ENCODE measurements at regions not wholly inside any gene's neighbourhood (a gene's known extent, or its start where the extent isn't known, plus 50 kb on each side); places are given as distances from the start of the nearest gene placed in this dataset.
"Not testable (repeated sequence)": the region's sequence is repeated elsewhere in the genome, so short reads cannot be mapped to it uniquely, and the experiment has no call there.

DNA sequence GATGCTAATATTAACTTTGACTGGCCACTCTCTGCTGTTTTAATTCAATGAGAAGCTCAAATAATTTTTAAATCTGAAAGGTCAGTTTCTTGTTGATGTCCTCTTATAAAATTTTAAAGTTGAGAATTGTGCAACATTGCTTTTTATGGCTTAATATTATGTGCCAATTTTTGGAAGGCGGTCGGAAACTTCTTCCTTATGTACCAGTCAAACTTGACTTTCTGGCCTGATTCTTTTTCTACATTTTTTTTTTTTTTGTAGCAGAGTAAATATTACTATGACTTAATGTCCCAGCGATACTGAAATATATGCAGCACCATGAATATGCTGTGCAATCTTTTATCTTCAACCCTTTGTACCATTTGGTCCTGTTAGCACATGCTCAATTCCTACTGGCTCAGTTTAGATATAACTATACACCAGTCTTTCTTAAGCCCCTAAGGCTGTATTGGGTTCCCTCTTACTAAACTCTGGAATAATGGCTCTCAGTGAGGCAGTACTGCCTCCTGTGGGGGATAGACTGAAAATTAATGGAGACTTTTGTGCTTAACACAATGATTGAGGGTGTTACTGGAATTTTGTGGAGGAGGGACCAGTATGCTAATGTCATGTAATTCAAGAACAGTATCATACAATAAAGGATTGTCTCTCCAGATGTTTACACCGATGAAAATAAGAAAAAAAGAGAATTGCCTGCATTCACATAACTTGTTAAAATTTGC lies 156.4 kb upstream of the SYNCRIP start:
- no peak for DNase-seq

DNA sequence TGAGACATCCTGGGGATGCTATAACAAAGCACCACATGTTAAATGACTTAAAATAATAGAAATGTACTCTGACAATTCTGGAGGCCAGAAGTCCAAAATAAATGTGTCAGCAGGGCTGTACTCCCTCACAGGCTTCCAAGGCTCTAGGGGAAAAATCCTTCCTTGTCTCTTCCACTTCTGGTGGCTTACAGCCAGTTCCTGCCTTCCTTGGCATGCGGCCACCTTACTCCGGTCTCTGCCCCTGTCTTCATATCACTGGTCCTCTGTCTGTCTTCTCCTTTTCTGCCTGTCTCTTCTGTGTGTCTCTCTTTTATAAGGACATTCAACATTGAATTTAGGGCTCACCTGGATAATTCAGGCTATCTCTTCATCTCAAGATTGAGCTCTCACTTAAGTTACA lies 155.3 kb upstream of the SYNCRIP start:
- no peak for DNase-seq

GRCh38 chr6:85795945-85796344 lies 153.3 kb upstream of the SYNCRIP start:
- no peak for DNase-seq

GRCh38 chr6:85792254-85792653 lies 149.6 kb upstream of the SYNCRIP start:
- peak; percentile 9 for DNase-seq

GRCh38 chr6:85775883-85776282 lies 133.2 kb upstream of the SYNCRIP start:
- no peak for DNase-seq

DNA sequence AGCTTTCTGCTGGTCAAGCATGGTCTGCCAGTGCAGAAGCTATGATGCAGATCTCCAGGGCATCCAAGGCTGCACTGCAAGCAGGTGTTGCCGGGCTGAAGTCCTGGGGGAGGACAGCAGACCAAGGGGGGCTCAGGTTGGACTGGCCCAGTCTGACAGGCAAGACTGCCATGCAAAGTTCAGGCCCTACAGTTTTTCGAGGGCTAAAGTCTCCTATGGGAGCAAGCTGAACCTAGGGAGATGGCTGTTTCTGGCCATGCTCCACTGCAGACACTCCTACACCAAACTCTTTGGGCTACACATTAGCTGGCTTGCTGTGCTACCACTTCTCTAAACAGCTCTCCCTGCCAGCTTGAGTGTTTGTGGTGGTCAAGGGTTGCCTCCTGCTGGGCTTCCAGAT lies 130.0 kb upstream of the SYNCRIP start:
- no peak for DNase-seq

DNA sequence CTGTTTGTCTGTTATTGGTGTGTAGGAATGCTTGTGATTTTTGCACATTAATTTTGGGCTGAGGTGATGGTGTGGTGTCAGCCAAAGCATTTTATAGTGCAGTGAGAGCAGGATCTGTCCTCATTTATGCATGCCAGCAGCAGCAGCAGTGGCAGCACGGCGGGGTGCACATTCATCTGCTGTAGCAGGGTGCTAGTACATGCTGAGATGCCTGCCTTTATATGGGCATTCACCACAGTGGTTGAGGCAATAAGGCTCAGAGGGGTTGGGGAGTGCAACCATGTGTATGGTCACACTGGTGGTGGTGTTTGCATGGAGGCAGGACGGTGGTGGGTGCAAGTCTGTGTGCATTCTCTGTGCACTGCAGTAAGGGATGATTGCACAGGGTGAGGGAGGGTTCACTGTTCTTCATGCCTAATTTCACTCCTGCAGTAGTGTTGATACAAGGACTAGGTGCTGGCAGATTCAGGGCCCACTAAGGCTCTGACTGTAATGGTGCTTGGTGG lies 129.3 kb upstream of the SYNCRIP start:
- no peak for DNase-seq

- DNase-seq: no peak
Observed at GRCh38 chr6:85771455-85771854, 128.8 kb upstream of the SYNCRIP start.

DNA sequence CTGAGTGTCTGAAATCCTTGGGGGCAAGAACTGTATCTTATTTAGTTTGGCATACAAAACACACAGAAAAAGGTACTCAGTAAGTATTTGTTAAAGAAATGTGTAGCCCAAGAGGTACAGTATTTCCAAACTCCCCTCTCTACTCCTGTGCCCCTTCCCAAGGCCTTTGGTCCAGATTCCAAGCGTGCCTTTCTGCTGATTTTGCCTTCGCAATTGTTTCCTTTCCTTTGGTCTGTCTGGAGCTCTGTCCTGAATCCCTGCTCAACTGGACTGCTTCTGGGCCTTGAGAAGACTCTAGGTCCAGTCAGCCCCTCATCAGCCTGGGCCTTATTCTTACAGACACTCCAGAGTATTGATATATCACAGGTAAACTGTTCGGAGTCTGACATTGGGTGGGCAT lies 122.2 kb upstream of the SYNCRIP start:
- DNase-seq: no peak

DNA sequence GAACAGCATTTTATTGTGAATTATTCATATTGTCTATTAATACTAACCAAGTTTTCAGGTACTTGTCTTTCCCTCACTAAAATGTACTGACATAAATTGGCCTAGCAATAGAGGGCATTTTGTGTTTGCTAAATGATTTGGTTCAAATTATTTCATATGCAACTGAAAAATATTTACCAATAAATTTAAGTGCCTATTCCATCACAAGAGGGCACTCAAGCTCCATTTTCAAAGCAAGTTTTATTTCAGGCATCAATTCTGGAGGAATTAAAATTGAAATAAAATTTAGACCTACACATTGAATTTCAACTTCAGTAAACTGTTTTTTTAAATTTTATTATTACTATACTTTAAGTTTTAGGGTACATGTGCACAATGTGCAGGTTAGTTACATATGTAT lies 114.3 kb upstream of the SYNCRIP start:
- DNase-seq: peak; percentile 64

- no peak for DNase-seq
Observed at GRCh38 chr6:85754894-85755293, 112.2 kb upstream of the SYNCRIP start.

GRCh38 chr6:85752602-85753001 lies 109.9 kb upstream of the SYNCRIP start:
- DNase-seq: no peak

DNA sequence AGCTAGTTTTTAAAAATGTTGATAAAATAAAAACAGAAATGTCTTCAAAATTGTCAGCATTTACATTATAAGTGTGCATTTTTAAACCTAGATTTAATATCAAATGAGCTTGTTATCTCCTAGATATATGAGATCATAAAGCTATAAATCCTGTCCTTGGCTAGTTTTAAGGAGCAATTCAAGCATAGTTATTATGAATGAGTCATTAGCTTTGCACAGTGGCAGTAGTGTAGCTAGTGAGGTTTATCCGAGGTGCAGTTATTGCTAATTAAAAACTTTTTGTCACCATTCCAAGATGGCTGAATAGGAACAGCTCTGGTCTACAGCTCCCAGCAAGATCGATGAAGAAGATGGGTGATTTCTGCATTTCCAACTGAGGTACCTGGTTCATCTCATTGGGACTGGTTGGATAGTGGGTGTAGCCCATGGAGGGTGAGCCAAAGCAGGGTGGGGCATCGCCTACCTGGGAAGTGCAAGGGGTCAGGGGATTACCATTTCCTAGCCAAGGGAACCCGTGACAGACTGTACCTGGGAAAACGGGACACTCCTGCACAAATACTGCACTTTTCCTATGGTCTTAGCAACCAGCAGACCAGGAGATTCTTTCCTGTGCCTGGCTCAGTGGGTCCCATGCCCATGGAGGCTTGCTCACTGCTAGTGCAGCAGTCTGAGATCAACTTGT lies 108.8 kb upstream of the SYNCRIP start:
- DNase-seq: no peak

GRCh38 chr6:85750146-85750545 lies 107.5 kb upstream of the SYNCRIP start:
- DNase-seq: not testable (repeated sequence)

DNA sequence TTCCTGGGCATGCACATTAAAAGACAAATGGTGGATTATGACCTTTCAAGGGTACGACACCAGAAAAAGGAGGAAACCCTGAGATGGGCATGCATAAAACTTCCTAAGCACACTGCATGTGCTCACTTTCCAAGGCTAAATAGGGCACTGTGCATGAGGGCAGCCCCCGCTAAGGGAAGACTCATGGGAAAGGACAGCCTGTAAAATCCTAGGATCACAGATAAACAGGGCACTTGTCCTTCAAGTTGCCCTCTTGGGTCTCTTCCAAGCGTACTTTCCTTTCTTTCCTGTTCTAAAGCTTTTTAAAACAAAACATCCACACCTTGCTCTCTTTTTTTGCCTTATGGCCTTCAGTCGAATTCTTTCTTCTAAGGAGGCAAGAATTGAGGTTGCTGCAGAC lies 106.5 kb upstream of the SYNCRIP start:
- DNase-seq: no peak

GRCh38 chr6:85747666-85748065 lies 105.0 kb upstream of the SYNCRIP start:
- no peak for DNase-seq

DNA sequence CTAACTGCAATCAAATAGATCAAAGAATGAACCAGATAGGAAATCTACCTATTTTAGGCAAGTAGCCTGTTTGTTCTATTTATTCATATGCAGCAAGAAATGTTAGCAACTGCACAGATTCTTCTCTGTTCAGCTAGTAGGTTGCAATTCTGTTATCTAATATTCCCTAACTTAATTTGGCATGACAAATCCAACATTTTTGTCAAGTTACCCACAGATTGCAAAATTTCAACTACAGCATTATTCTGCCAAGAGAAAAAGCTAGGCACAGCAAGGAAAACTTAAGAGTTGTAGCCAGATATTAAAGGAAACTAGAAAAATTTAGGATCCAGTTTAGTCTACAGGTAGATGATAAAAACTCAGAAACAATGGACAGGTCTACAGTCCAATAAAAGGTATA lies 104.4 kb upstream of the SYNCRIP start:
- DNase-seq: no peak

DNA sequence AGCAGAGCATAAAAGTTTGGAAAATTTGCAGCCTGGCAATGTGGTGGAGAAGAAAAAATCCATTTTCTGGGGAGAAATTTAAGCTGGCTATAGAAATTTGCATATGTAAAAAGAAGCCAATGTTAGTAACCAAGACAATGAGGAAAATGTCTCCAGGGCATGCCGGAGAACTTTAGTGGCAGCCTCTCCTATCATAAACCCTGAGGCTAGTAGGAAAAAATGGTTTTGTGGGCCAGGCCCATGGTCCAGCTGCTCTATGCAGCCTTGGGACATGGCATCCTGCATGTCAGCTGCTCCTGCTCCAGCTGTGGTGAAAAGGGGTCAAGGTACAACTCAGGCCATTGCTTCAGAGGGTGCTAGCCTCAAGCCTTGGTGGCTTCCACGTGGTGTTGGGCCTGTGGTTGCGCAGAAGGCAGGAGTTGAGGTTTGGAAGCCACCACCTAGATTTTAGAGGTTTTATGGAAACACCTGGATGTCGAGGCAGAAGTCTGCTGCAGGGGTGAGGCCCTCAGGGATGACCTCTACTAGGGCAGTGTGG lies 101.8 kb upstream of the SYNCRIP start:
- DNase-seq: no peak

DNA sequence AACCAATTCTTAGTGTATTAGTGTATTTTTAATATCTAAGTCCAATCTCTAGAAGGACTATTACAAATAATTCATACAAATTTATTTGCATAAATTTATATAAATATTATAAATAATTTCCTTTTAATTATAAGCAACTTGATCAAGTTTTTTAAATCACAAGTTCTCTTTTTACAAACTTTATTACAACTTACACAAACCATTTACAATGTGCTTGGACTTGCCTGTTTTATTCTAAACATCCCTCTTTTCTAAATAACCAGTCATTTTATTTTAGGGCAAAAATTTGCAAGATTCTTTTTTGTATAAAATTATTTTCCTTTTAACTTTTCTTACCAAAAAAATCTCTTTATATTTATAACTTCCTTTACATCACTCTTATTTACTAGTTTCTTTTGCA lies 83.5 kb upstream of the SYNCRIP start:
- DNase-seq: peak; percentile 58

GRCh38 chr6:85715797-85716196 lies 73.1 kb upstream of the SYNCRIP start:
- DNase-seq: no peak

- DNase-seq: no peak
Observed at GRCh38 chr6:85714893-85715530, 72.3 kb upstream of the SYNCRIP start.

GRCh38 chr6:85712346-85712745 lies 69.7 kb upstream of the SYNCRIP start:
- no peak for DNase-seq

DNA sequence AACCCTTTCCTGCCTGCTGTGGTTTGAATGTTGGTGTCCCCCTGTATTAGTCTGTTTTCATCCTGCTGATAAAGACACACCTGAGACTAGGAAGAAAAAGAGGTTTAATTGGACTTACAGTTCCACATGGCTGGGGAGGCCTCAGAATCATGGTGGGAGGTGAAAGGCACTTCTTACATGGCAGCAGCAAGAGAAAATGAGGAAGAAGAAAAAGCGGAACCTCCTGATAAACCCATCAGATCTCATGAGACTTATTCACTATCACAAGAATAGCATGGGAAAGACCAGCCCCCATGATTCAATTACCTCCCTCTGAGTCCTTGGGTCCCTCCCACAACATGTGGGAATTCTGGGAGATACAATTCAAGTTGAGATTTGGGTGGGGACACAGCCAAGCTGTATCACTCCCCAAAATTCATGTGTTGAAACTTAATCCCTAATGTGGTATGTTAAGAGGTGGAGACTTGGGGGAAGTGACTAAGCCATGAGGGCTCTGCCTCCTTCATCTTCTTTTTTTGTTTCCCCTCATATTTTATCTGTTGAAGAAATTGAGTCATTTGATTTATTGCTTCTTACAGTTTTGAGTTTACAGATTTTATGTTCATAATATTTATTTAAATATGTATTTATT lies 64.9 kb upstream of the SYNCRIP start:
- DNase-seq: peak; percentile 83
